ENCODE measurements at regions not wholly inside any gene's neighbourhood (a gene's known extent, or its start where the extent isn't known, plus 50 kb on each side); places are given as distances from the start of the nearest gene placed in this dataset.

DNA sequence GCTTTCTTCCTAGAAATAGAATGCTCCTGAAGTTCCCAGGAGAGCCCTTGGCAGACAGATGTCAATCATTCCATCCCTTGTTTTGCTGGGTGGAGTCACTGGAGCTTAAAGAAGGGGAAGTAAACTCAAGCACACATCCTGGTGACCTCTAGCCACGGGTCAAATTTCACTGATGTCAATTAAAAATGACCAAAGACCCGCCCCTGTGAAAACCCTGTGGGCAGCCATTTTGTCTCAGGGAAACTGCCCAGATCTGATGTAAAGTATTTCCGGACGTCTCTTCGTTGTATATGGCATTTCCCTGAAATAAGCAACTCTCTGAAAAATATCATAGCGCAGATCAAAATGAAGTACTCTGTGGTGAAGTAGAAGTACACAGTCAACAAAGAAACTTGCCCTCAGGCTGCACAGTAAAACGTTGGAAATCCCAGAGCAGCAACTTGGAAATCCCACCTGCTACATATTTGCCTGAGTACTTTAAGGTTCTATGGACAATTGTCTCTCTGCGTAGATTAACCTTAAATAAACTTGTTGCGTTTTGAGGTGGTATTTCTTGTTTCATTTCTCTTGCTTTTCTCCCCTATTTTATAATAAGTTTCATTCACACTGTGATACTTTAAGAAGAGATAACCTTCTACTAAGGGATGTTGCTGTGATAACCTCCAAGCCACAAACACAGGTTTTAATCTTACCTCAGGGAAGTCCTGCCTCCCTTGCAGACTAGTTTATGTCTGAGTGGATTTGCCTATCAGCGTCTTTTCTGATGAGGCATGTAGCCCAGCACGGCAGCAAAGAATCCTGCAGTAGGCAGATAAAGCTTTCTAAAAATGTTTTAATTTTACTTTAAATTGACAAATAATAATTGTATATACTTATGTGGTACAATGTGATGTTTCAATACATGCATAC lies 60.9 kb upstream of the PIP5K1B start:
- in situ Hi-C loops (cut with HindIII; ENCODE audit: low sequenced_read_pairs), result loop anchor here (5.0 kb wide), 1 partner anchor 78 kb away; no protein-coding TSS in a partner anchor

GRCh38 chr9:68644831-68645230 lies 60.2 kb upstream of the PIP5K1B start:
- in situ Hi-C loops (cut with HindIII; ENCODE audit: low sequenced_read_pairs), result loop anchor here (5.0 kb wide), 1 partner anchor 77 kb away; no protein-coding TSS in a partner anchor

GRCh38 chr9:68648164-68648563 lies 56.9 kb upstream of the PIP5K1B start:
- in situ Hi-C loops (cut with HindIII; ENCODE audit: low sequenced_read_pairs), result no loop called here

- in situ Hi-C loops (cut with HindIII; ENCODE audit: low sequenced_read_pairs), result no loop called here
Observed at GRCh38 chr9:68648971-68649370, 56.1 kb upstream of the PIP5K1B start.

- in situ Hi-C loops (cut with HindIII; ENCODE audit: low sequenced_read_pairs), result no loop called here
Observed at GRCh38 chr9:68651280-68651893, 53.7 kb upstream of the PIP5K1B start.

- in situ Hi-C loops (cut with HindIII; ENCODE audit: low sequenced_read_pairs), result no loop called here
Observed at GRCh38 chr9:68653141-68653595, 51.9 kb upstream of the PIP5K1B start.

DNA sequence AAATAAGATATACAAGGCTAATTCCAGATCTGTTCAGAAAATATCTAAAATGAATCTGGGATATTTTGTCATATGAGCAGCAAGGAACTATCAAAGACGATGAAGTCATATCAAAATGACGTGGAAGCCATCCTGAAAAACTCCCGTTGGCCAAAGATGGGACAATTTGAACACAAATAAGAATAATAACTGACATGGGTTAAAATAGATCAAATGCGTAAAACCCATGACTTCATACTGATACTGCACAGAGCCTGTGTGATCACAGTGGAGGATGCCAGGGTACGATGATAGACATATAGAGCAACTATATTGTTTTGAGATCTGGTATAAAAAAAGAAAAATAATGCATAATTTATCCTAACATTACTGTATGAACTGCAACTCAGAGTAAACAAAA lies 51.0 kb upstream of the PIP5K1B start:
- in situ Hi-C loops (cut with HindIII; ENCODE audit: low sequenced_read_pairs), result no loop called here
